Activated B cell treated with CpG ODN at 0.5 μM for 24 hours (primary cell): ENCODE measurements at regions not wholly inside any gene's neighbourhood (a gene's known extent, or its start where the extent isn't known, plus 50 kb on each side); places are given as distances from the start of the nearest gene placed in this dataset.

Experiments used
- ATAC-seq: fragments of 200-7000 bp; cut with Tn5 transposase; one replicate; pipeline ENCODE4 v1.10.0; 2021; ENCODE audit warnings: low read depth, mild to moderate bottlenecking, moderate library complexity
- CTCF ChIA-PET: fragments of 350-600 bp; sonication (Branson Sonifier 250); formaldehyde crosslinking; loops from one replicate; lab custom pipeline; 2021; ENCODE audit warnings: antibody characterized with exemption; lab: Charles Lee
- POLR2A ChIA-PET: fragments of 350-600 bp; sonication (Branson Sonifier 250); formaldehyde crosslinking; loops from one replicate; lab custom pipeline; 2021; ENCODE audit warnings: antibody characterized with exemption; lab: Charles Lee
- DNase-seq: peaks from one replicate; pipeline ENCODE4 v3.0.0; 2022
- H3K27ac Mint-ChIP-seq: one replicate; pipeline ENCODE4 v1.8.0; 2020; ENCODE audit warnings: mixed read lengths
- H3K27me3 Mint-ChIP-seq: one replicate; pipeline ENCODE4 v1.8.0; 2021; ENCODE audit warnings: mixed read lengths
- H3K36me3 Mint-ChIP-seq: one replicate; pipeline ENCODE4 v1.8.0; 2021; ENCODE audit warnings: low read depth, mixed read lengths
- H3K4me1 Mint-ChIP-seq: one replicate; pipeline ENCODE4 v1.8.0; 2021; ENCODE audit warnings: mixed read lengths
- H3K4me3 Mint-ChIP-seq: one replicate; pipeline ENCODE4 v1.8.0; 2020; ENCODE audit warnings: mild to moderate bottlenecking, mixed read lengths
- H3K9me3 Mint-ChIP-seq: one replicate; pipeline ENCODE4 v1.8.0; 2020; ENCODE audit warnings: mixed read lengths
- intact Hi-C: fragments of 100-400 bp; cut with micrococcal nuclease; formaldehyde crosslinking; loops from one replicate; pipeline ENCODE4 v1.15.1; 2024
- TF ChIP-seq, protein P1 (sequence below): fragments of 200-600 bp; IDR thresholded peaks from one replicate; pipeline ENCODE4 v1.8.0; 2022; ENCODE audit warnings: antibody characterized with exemption, mild to moderate bottlenecking

DNA sequence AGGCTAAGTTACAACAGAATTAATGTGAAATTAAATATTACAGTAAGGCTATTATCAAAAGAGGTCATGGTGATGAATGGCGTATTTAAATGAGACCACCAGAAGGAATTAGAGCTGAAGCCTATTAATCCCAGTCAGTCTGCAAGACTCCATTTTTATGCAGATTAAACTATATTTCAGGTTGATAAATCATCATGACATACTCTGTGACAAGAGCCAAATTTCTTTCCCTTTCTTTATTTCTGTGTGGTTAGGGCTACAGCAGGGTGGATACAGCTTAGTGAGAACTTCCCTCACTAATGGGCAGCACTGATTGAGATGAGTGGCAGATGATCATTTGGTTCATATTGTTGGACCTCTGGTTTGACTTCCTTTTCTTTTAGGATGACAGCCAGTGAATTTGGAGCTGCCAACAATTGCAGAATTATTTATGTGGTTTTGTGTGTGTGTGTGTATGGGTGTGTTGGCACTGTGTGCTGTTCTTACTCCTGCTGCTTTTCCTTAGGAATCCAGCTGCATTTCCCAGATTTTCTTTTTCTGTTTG is 481.3 kb downstream of the PIK3C3 start:
- CTCF ChIA-PET: no interaction called here
- TF ChIP-seq, protein P1, sequence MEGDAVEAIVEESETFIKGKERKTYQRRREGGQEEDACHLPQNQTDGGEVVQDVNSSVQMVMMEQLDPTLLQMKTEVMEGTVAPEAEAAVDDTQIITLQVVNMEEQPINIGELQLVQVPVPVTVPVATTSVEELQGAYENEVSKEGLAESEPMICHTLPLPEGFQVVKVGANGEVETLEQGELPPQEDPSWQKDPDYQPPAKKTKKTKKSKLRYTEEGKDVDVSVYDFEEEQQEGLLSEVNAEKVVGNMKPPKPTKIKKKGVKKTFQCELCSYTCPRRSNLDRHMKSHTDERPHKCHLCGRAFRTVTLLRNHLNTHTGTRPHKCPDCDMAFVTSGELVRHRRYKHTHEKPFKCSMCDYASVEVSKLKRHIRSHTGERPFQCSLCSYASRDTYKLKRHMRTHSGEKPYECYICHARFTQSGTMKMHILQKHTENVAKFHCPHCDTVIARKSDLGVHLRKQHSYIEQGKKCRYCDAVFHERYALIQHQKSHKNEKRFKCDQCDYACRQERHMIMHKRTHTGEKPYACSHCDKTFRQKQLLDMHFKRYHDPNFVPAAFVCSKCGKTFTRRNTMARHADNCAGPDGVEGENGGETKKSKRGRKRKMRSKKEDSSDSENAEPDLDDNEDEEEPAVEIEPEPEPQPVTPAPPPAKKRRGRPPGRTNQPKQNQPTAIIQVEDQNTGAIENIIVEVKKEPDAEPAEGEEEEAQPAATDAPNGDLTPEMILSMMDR: no peak
- no peak for DNase-seq
- Mint-ChIP-seq H3K4me1 (no peaks in the 10 kb centered on the region), H3K9me3 (no peaks in the 10 kb centered on the region), H3K27me3 (no peaks in the 10 kb centered on the region), H3K27ac (no peak overlapping the region), H3K4me3 (no peak overlapping the region), H3K36me3 (no peaks in the 10 kb centered on the region)
- intact Hi-C loops: no loop called here
- POLR2A ChIA-PET: no interaction called here
- no peak for ATAC-seq

DNA sequence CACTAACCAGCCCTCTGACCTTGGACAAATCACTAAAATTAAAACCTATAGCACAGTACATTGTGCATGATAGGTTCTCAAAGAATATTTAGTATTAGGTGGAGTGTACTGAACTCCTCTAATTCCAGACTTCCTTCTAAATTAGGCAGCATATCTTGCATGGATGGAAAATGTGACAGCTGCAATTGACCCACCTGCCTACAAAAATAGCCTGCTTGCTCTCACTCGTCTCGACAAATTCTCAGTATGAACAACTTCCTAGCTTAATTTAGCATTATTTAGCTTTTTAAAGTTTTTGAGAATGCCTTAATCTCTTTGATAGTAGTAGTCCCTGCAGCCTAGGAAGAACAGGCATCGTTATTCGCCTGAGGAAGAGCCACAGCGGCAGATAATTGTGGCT is 482.0 kb downstream of the PIK3C3 start:
- no peaks in the 10 kb centered on the region for H3K36me3 Mint-ChIP-seq

DNA sequence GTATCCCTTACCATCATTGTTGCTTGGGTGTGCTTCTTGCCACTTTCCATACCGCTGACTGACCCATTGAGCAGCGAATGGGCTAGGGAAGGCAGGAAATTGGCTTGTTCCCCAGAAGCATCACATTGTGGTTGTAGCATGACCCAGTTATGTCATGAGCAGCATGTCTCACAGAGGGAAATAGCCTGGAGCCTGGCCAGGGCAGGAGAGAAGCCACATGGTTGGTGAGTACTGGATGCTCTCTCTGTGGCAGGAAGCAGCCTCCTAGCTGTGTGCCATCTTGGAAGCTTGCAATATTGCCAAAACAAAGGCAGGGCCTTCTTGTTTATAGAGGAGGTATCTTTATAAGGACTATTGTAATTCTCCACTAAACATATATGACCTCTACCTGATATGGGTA is 482.6 kb downstream of the PIK3C3 start:
- H3K9me3 Mint-ChIP-seq: peaks cover under 1% of the 10 kb centered on the region
- POLR2A ChIA-PET: no interaction called here
- TF ChIP-seq, protein P1: no peak
- no peaks in the 10 kb centered on the region for H3K4me1 Mint-ChIP-seq
- CTCF ChIA-PET: no interaction called here
- no peak overlapping the region for H3K4me3 Mint-ChIP-seq
- no peak overlapping the region for H3K27ac Mint-ChIP-seq
- DNase-seq (no peak), ATAC-seq (no peak)
- H3K27me3 Mint-ChIP-seq: no peaks in the 10 kb centered on the region
- intact Hi-C loops: no loop called here
- H3K36me3 Mint-ChIP-seq: no peaks in the 10 kb centered on the region

More for the DNA sequence above, 482.0 kb downstream of the PIK3C3 start:
- ChIA-PET POLR2A (no interaction called here), CTCF (no interaction called here)
- Mint-ChIP-seq H3K27me3 (no peaks in the 10 kb centered on the region), H3K4me3 (no peak overlapping the region), H3K4me1 (no peaks in the 10 kb centered on the region), H3K27ac (no peak overlapping the region), H3K9me3 (no peaks in the 10 kb centered on the region)
- intact Hi-C loops: no loop called here
- DNase-seq (no peak), ATAC-seq (no peak)
- TF ChIP-seq, protein P1: no peak

DNA sequence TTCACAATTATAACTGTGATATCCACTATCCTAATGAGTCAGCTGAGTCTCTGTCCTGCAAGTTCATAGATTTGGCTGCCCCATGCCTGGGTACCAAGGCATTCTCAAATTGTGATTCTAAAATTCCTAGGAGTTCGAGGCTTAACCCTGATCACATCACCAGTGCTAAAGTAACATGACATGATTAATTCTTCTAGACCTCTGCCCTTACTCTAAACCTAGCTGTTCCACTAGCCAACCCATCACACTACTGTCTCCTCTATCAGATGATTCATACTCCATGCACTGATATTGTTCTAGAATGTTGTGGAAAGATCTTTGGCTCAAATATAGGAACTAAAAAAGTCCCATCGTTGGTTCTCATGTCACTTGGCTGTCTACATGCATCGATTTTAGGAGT is 487.6 kb downstream of the PIK3C3 start:
- ChIA-PET CTCF (no interaction called here), POLR2A (no interaction called here)
- ATAC-seq: no peak
- Mint-ChIP-seq H3K9me3 (peaks cover 11% of the 10 kb centered on the region), H3K4me1 (no peaks in the 10 kb centered on the region), H3K36me3 (no peaks in the 10 kb centered on the region), H3K27ac (no peak overlapping the region), H3K27me3 (no peaks in the 10 kb centered on the region), H3K4me3 (no peak overlapping the region)
- DNase-seq: no peak
- intact Hi-C loops: no loop called here
- TF ChIP-seq, protein P1: no peak

DNA sequence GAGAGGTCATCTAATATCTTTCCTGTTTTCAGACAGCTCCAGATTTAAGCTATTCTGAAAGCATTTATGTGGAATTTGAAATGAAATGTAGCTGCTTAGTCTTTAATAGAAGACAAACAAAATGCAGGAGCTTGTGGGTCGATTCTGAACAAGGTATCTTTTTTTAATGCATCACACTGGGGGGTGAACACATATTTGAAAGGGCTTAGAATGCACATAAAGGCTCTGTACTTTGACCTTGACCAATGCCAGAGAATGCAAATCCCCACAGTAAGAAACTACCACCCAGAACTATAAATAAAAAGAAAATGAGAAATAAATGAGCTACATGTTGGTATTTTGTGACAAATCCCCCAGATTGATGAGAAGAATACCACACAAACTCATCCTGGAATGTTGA is 489.3 kb downstream of the PIK3C3 start:
- no peaks in the 10 kb centered on the region for H3K27me3 Mint-ChIP-seq
- H3K4me3 Mint-ChIP-seq: no peak overlapping the region
- intact Hi-C loops: no loop called here

More for the DNA sequence above, 489.3 kb downstream of the PIK3C3 start:
- Mint-ChIP-seq H3K4me1 (no peaks in the 10 kb centered on the region), H3K9me3 (peaks cover 13% of the 10 kb centered on the region), H3K27ac (no peak overlapping the region), H3K36me3 (no peaks in the 10 kb centered on the region)
- no peak for ATAC-seq
- CTCF ChIA-PET: no interaction called here
- no peak for DNase-seq
- POLR2A ChIA-PET: no interaction called here
- TF ChIP-seq, protein P1: no peak
